ENCODE measurements at regions not wholly inside any gene's neighbourhood (a gene's known extent, or its start where the extent isn't known, plus 50 kb on each side); places are given as distances from the start of the nearest gene placed in this dataset.
"Not testable (repeated sequence)": the region's sequence is repeated elsewhere in the genome, so short reads cannot be mapped to it uniquely, and the experiment has no call there.

GRCh38 chr2:209005371-209005770 lies 418.5 kb upstream of the MAP2 start (continued):
- no peak for TF ChIP-seq REST (IDR thresholded peaks at IDR 0.05; ENCODE audit: unreplicated experiment)

- Mint-ChIP-seq H3K27me3 (ENCODE audit: insufficient read depth, low read depth, poor library complexity) (no peaks in the 10 kb centered on the region), H3K36me3 (ENCODE audit: low read depth) (peaks cover 28% of the 10 kb centered on the region), H3K9me3 (peaks cover 32% of the 10 kb centered on the region), H3K4me3 (no peak overlapping the region), H3K27ac (no peak overlapping the region), H3K4me1 (peaks cover 15% of the 10 kb centered on the region)
- Histone ChIP-seq H2AFZ (peak overlapping the region; percentile 2; the same call in 1 of the 2 replicates), H3F3A (replicated peaks; ENCODE audit: low read depth) (no peaks in the 10 kb centered on the region), H3K4me2 (peak overlapping the region; percentile 46), H3K36me3 (ENCODE audit: insufficient read depth) (no peaks in the 10 kb centered on the region), H3K4me3 (no peak overlapping the region), H3K9me2 (ENCODE audit: insufficient read depth) (no peaks in the 10 kb centered on the region; the same call in 1 of the 2 replicates), H3K4me1 (ENCODE audit: insufficient read depth) (peaks cover 13% of the 10 kb centered on the region; the same call in 1 of the 2 replicates), H3K27me3 (ENCODE audit: insufficient read depth) (no peaks in the 10 kb centered on the region), H3K79me2 (replicated peaks; ENCODE audit: insufficient read depth) (no peaks in the 10 kb centered on the region), H4K20me1 (replicated peaks; ENCODE audit: insufficient read depth) (no peaks in the 10 kb centered on the region), H3K27ac (ENCODE audit: low read depth) (no peak overlapping the region)
- no peak for TF ChIP-seq ZNF462 (CRISPR knock-in tag; IDR thresholded peaks at IDR 0.05)
- TF ChIP-seq ETS1 (IDR thresholded peaks at IDR 0.05): no peak
- TF ChIP-seq ZNF114 (CRISPR knock-in tag; IDR thresholded peaks at IDR 0.05): no peak
- peak in 1 of 2 experiments; percentile 48; a peak in 2 of 4 replicates for TF ChIP-seq CTCF (conservative IDR thresholded peaks at IDR 0.05; ENCODE audit: low read depth in 2 of 2)
- DNase-seq (ENCODE audit: low spot score): peak; percentile 17
- ATAC-seq: no peak
Measured at GRCh38 chr2:209008636-209009287, 415.1 kb upstream of the MAP2 start.

GRCh38 chr2:209018633-209019032 lies 405.2 kb upstream of the MAP2 start:
- H3F3A ChIP-seq (replicated peaks; ENCODE audit: low read depth); H3K79me2 ChIP-seq (replicated peaks; ENCODE audit: insufficient read depth); H3K4me2 ChIP-seq; H4K20me1 ChIP-seq (replicated peaks; ENCODE audit: insufficient read depth); H2AFZ ChIP-seq; H3K9me2 ChIP-seq (ENCODE audit: insufficient read depth); H3K36me3 ChIP-seq (ENCODE audit: insufficient read depth); H3K4me1 ChIP-seq (ENCODE audit: insufficient read depth); H3K4me1 Mint-ChIP-seq; H3K9me3 Mint-ChIP-seq; H3K27me3 Mint-ChIP-seq (ENCODE audit: insufficient read depth, low read depth, poor library complexity); ATAC-seq; H3K27me3 ChIP-seq (ENCODE audit: insufficient read depth); H3K36me3 Mint-ChIP-seq (ENCODE audit: low read depth); H3K27ac ChIP-seq (ENCODE audit: low read depth); H3K4me3 ChIP-seq; H3K4me3 Mint-ChIP-seq: not testable (repeated sequence)
- peak; percentile 26 for DNase-seq (ENCODE audit: low spot score)
- H3K27ac Mint-ChIP-seq: peak overlapping the region; percentile 50; the same call in 1 of the 2 replicates
